Activated gamma-delta T cell treated with Interleukin-2 at 50 U/mL for 16 hours (primary cell): ENCODE measurements at regions not wholly inside any gene's neighbourhood (a gene's known extent, or its start where the extent isn't known, plus 50 kb on each side); places are given as distances from the start of the nearest gene placed in this dataset.

Experiments used
- DNase-seq: peaks from one replicate; pipeline ENCODE4 v3.0.0-alpha.2; 2020

- no peak for DNase-seq
These were observed 87.6 kb upstream of the E2F3 start for GRCh38 chr6:20313960-20314530.

- no peak for DNase-seq
These were observed 86.5 kb upstream of the E2F3 start for GRCh38 chr6:20314866-20315845.

- no peak for DNase-seq
These were observed 84.2 kb upstream of the E2F3 start for GRCh38 chr6:20317430-20317829.

GRCh38 chr6:20318851-20319387 lies 82.8 kb upstream of the E2F3 start:
- DNase-seq, result no peak

- DNase-seq, result peak; percentile 64
These were observed 81.9 kb upstream of the E2F3 start for GRCh38 chr6:20319520-20320357.

GRCh38 chr6:20325641-20326421 lies 75.8 kb upstream of the E2F3 start:
- no peak for DNase-seq

GRCh38 chr6:20326422-20326728 lies 75.3 kb upstream of the E2F3 start:
- no peak for DNase-seq

- no peak for DNase-seq
These were observed 74.5 kb upstream of the E2F3 start for GRCh38 chr6:20327141-20327540.

GRCh38 chr6:20328266-20328923 lies 73.3 kb upstream of the E2F3 start:
- DNase-seq, result no peak

- DNase-seq, result no peak
These were observed 72.8 kb upstream of the E2F3 start for GRCh38 chr6:20328924-20329300.

- no peak for DNase-seq
These were observed 70.6 kb upstream of the E2F3 start for GRCh38 chr6:20331042-20331441.

GRCh38 chr6:20331625-20332024 lies 70.1 kb upstream of the E2F3 start:
- DNase-seq, result no peak

- no peak for DNase-seq
These were observed 69.2 kb upstream of the E2F3 start for GRCh38 chr6:20332441-20333006.

GRCh38 chr6:20333721-20334269 lies 67.9 kb upstream of the E2F3 start:
- no peak for DNase-seq

GRCh38 chr6:20334334-20334733 lies 67.3 kb upstream of the E2F3 start:
- no peak for DNase-seq

- DNase-seq, result no peak
These were observed 66.7 kb upstream of the E2F3 start for GRCh38 chr6:20334962-20335361.

- DNase-seq, result no peak
These were observed 65.8 kb upstream of the E2F3 start for GRCh38 chr6:20335872-20336271.

- no peak for DNase-seq
These were observed 63.5 kb upstream of the E2F3 start for GRCh38 chr6:20338156-20338555.

- DNase-seq, result no peak
These were observed 61.4 kb upstream of the E2F3 start for GRCh38 chr6:20340068-20340848.

GRCh38 chr6:20341096-20341495 lies 60.6 kb upstream of the E2F3 start:
- DNase-seq, result no peak

- no peak for DNase-seq
These were observed 60.1 kb upstream of the E2F3 start for GRCh38 chr6:20341564-20341963.
